CD14-positive monocyte (primary cell): ENCODE measurements at regions not wholly inside any gene's neighbourhood (a gene's known extent, or its start where the extent isn't known, plus 50 kb on each side); places are given as distances from the start of the nearest gene placed in this dataset.

ENCODE experiments used
- DNase-seq, 3 donors: peaks; one replicate each; pipeline ENCODE4 v3.0.0-alpha.2; 2011 to 2022
- H2AFZ ChIP-seq: 2 replicates; pipeline ENCODE4 v1.6.0; 2012; ENCODE audit warnings: mild to moderate bottlenecking, low read depth, low read length, inconsistent platforms; ENCODE audit not compliant: insufficient read depth, poor library complexity, severe bottlenecking
- H3K27ac ChIP-seq, 2 donors: 1 replicate in 1 of 2; 2 replicates in 1 of 2; pipeline ENCODE4 v1.5.1; 2012 to 2013; ENCODE audit warnings: low read length in 2 of 2, control low read depth in 1 of 2, inconsistent platforms in 1 of 2, low read depth in 1 of 2, mild to moderate bottlenecking in 1 of 2
- H3K27me3 ChIP-seq, 2 donors: one replicate each; pipeline versions ENCODE4 v1.6.0 to v1.6.1; 2011 to 2013; ENCODE audit warnings: low read length in 2 of 2; ENCODE audit not compliant: control insufficient read depth in 2 of 2, insufficient read depth in 2 of 2
- H3K36me3 ChIP-seq, 2 donors: replicated peaks in 1 of 2; 1 replicate in 1 of 2; 2 replicates in 1 of 2; pipeline versions ENCODE4 v1.5.1 to v1.6.1; 2012 to 2013; ENCODE audit warnings: low read length in 2 of 2, control low read depth in 1 of 2, inconsistent platforms in 1 of 2, mild to moderate bottlenecking in 1 of 2; ENCODE audit not compliant: insufficient read depth in 2 of 2, control insufficient read depth in 1 of 2
- H3K4me1 ChIP-seq, 2 donors: 1 replicate in 1 of 2; 2 replicates in 1 of 2; pipeline versions ENCODE4 v1.5.1 to v1.6.1; 2012 to 2013; ENCODE audit warnings: low read length in 2 of 2, control low read depth in 1 of 2, inconsistent platforms in 1 of 2, mild to moderate bottlenecking in 1 of 2, moderate library complexity in 1 of 2; ENCODE audit not compliant: insufficient read depth in 2 of 2, control insufficient read depth in 1 of 2
- H3K4me2 ChIP-seq: replicated peaks from 2 replicates; pipeline ENCODE3; 2012; ENCODE audit warnings: low read length, moderate library complexity, mild to moderate bottlenecking; ENCODE audit not compliant: poor library complexity, severe bottlenecking; ENCODE audit errors: extremely low read depth
- H3K4me3 ChIP-seq, 3 experiments: fragments of 200-600 bp in 1 of 3; sonication (generic) in 1 of 3; replicated peaks in 1 of 3; 1 replicate in 2 of 3; 2 replicates in 1 of 3; pipeline ENCODE4 v1.5.1; 2011 to 2013; ENCODE audit warnings: low read length in 3 of 3, mild to moderate bottlenecking in 3 of 3, control low read depth in 2 of 3, low read depth in 2 of 3, inconsistent platforms in 1 of 3, moderate library complexity in 1 of 3
- H3K79me2 ChIP-seq: 2 replicates; pipeline ENCODE4 v1.6.0; 2012; ENCODE audit warnings: mild to moderate bottlenecking, control low read depth, inconsistent platforms, low read length, moderate library complexity; ENCODE audit not compliant: insufficient read depth
- H3K9ac ChIP-seq: 2 replicates; pipeline ENCODE4 v1.6.0; 2017; ENCODE audit warnings: low read length, mild to moderate bottlenecking; ENCODE audit not compliant: insufficient read depth, poor library complexity, severe bottlenecking
- H3K9me3 ChIP-seq, 2 donors: replicated peaks in 1 of 2; 1 replicate in 1 of 2; 2 replicates in 1 of 2; pipeline versions ENCODE4 v1.5.1 to v1.6.1; 2012 to 2013; ENCODE audit warnings: low read length in 2 of 2, control low read depth in 1 of 2; ENCODE audit not compliant: control insufficient read depth in 1 of 2, insufficient read depth in 1 of 2
- H4K20me1 ChIP-seq: 2 replicates; pipeline ENCODE4 v1.6.0; 2012; ENCODE audit warnings: mild to moderate bottlenecking, low read length, control low read depth, moderate library complexity; ENCODE audit not compliant: insufficient read depth
- H3K27ac Mint-ChIP-seq, 7 donors: one replicate each; pipeline ENCODE4 v1.8.0; 2020; ENCODE audit warnings: mild to moderate bottlenecking in 7 of 7, mixed read lengths in 7 of 7, moderate library complexity in 6 of 7, inconsistent platforms in 2 of 7
- H3K27me3 Mint-ChIP-seq, 3 donors: one replicate each; pipeline ENCODE4 v1.8.0; 2021 to 2022; ENCODE audit warnings: low read depth in 3 of 3, mild to moderate bottlenecking in 3 of 3, mixed read lengths in 3 of 3, moderate library complexity in 3 of 3, inconsistent platforms in 1 of 3
- H3K36me3 Mint-ChIP-seq, 2 donors: one replicate each; pipeline ENCODE4 v1.8.0; 2020; ENCODE audit warnings: mixed read lengths in 2 of 2, inconsistent platforms in 1 of 2, mild to moderate bottlenecking in 1 of 2
- H3K4me1 Mint-ChIP-seq: one replicate; pipeline ENCODE4 v1.8.0; 2020; ENCODE audit warnings: mild to moderate bottlenecking, mixed read lengths
- H3K4me3 Mint-ChIP-seq, 2 donors: one replicate each; pipeline ENCODE4 v1.8.0; 2020; ENCODE audit warnings: mild to moderate bottlenecking in 2 of 2, mixed read lengths in 2 of 2, moderate library complexity in 1 of 2
- H3K9me3 Mint-ChIP-seq, 7 donors: one replicate each; pipeline ENCODE4 v1.8.0; 2020 to 2022; ENCODE audit warnings: mixed read lengths in 7 of 7, mild to moderate bottlenecking in 6 of 7, moderate library complexity in 6 of 7, inconsistent platforms in 2 of 7
- WGBS: methylation state at CpG from one replicate; pipeline ENCODE4 v1.1.5; 2013; ENCODE audit warnings: missing lambda C conversion rate; ENCODE audit not compliant: insufficient coverage; 5-methylcytosine and 5-hydroxymethylcytosine counted together
- intact Hi-C, 2 donors: fragments of 100-400 bp; cut with micrococcal nuclease; formaldehyde crosslinking; loops; one replicate each; pipeline versions ENCODE4 v1.15.0 to v1.15.1; 2023
- TF ChIP-seq, protein P1 (sequence below): fragments of 200-600 bp; IDR thresholded peaks from one replicate; pipeline ENCODE4 v1.8.0; 2022; ENCODE audit warnings: antibody characterized with exemption, mild to moderate bottlenecking

DNA sequence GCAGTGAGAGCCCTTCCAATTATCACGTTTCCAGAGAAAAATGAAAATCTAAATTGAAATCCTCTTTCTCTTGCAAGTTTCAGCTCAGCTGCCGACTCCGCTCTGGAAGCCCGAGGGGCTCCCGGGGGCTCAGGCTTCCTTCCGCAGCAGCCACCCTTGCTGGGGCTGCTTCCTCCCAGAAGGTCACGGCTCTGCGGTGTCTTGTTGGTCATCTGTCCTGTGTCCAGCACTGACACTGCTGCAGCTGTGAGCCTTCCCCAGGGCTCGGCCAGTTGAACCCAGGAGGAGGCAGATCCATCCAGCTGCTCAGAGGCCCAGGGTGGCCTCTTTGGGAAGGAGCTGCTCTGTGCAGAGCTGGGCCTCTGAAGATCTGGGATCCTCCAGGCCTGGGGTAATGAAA, 1337.2 kb downstream of the TBC1D22A start:
- Mint-ChIP-seq H3K9me3 (peaks cover 0 to 10% (median 6%) of the 10 kb centered on the region in 7 donors), H3K27me3 (peaks cover 4 to 9% (median 5%) of the 10 kb centered on the region in 3 donors), H3K4me1 (peaks cover 26% of the 10 kb centered on the region), H3K36me3 (no peaks in the 10 kb centered on the region), H3K27ac (no peak overlapping the region), H3K4me3 (no peak overlapping the region)
- TF ChIP-seq, protein P1, sequence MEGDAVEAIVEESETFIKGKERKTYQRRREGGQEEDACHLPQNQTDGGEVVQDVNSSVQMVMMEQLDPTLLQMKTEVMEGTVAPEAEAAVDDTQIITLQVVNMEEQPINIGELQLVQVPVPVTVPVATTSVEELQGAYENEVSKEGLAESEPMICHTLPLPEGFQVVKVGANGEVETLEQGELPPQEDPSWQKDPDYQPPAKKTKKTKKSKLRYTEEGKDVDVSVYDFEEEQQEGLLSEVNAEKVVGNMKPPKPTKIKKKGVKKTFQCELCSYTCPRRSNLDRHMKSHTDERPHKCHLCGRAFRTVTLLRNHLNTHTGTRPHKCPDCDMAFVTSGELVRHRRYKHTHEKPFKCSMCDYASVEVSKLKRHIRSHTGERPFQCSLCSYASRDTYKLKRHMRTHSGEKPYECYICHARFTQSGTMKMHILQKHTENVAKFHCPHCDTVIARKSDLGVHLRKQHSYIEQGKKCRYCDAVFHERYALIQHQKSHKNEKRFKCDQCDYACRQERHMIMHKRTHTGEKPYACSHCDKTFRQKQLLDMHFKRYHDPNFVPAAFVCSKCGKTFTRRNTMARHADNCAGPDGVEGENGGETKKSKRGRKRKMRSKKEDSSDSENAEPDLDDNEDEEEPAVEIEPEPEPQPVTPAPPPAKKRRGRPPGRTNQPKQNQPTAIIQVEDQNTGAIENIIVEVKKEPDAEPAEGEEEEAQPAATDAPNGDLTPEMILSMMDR: no peak
- H3K4me1 ChIP-seq: peaks cover 12 to 24% of the 10 kb centered on the region in 2 donors
- H3K79me2 ChIP-seq: no peaks in the 10 kb centered on the region
- WGBS: 29% methylated on average over 9 of the region's 9 CpGs
- H4K20me1 ChIP-seq: no peaks in the 10 kb centered on the region
- no peak for DNase-seq
- H3K9me3 ChIP-seq: peaks cover 0 to 7% of the 10 kb centered on the region in 2 donors
- intact Hi-C loops: no loop called here
- H3K27me3 ChIP-seq: no peaks in the 10 kb centered on the region
- no peaks in the 10 kb centered on the region for H3K36me3 ChIP-seq
- no peak overlapping the region for H3K27ac ChIP-seq
- H2AFZ ChIP-seq: no peak overlapping the region
- no peak overlapping the region for H3K9ac ChIP-seq
- no peak overlapping the region for H3K4me3 ChIP-seq
- no peak overlapping the region for H3K4me2 ChIP-seq

DNA sequence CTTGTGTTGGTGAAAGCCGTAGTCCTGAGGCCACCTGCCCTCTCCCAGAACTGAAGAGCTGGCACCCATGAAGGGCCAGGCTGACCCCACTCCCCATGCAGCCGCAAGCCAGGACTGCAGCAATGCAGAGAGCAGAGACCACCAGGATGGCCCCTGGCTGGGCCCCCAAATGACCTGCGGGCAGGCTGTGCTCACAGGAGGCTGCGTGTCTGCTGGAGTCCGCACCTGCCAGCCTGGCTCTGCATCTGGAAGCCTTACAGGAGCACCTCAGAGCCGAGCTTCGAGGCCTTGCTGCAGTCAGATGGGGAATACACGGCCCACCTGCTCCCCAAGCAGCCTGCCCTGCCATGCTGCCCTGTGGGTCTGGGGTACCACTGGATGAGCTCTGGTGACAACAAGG, 1336.8 kb downstream of the TBC1D22A start:
- intact Hi-C loops: no loop called here
- no peaks in the 10 kb centered on the region for H3K36me3 Mint-ChIP-seq
- 86% methylated on average over 8 of the region's 8 CpGs for WGBS
- no peak overlapping the region for H3K4me2 ChIP-seq
- no peak overlapping the region for H3K9ac ChIP-seq
- peaks cover 26% of the 10 kb centered on the region for H3K4me1 Mint-ChIP-seq
- H3K27me3 ChIP-seq: no peaks in the 10 kb centered on the region
- H3K36me3 ChIP-seq: no peaks in the 10 kb centered on the region
- no peaks in the 10 kb centered on the region for H3K79me2 ChIP-seq
- peaks cover 0 to 7% of the 10 kb centered on the region in 2 donors for H3K9me3 ChIP-seq
- no peak overlapping the region for H3K4me3 Mint-ChIP-seq
- no peak for DNase-seq
- TF ChIP-seq, protein P1: no peak
- H3K4me1 ChIP-seq: peaks cover 12 to 24% of the 10 kb centered on the region in 2 donors
- no peak overlapping the region for H3K27ac ChIP-seq
- no peak overlapping the region for H2AFZ ChIP-seq
- H3K27ac Mint-ChIP-seq: no peak overlapping the region
- peaks cover 0 to 10% (median 6%) of the 10 kb centered on the region in 7 donors for H3K9me3 Mint-ChIP-seq
- no peaks in the 10 kb centered on the region for H4K20me1 ChIP-seq
- peaks cover 4 to 9% (median 5%) of the 10 kb centered on the region in 3 donors for H3K27me3 Mint-ChIP-seq
- no peak overlapping the region for H3K4me3 ChIP-seq
